GM12875 (cell line): ENCODE measurements at regions not wholly inside any gene's neighbourhood (a gene's known extent, or its start where the extent isn't known, plus 50 kb on each side); places are given as distances from the start of the nearest gene placed in this dataset.

Experiments
- H3K4me3 ChIP-seq: one replicate; pipeline ENCODE4 v1.5.1; 2011; ENCODE audit warnings: low read depth, low read length, control low read depth
- TF ChIP-seq, protein P1 (sequence below): IDR thresholded peaks from 2 replicates; pipeline ENCODE4 v1.5.1; 2011; ENCODE audit warnings: low read depth, mild to moderate bottlenecking, control low read depth, inconsistent platforms, low read length, moderate library complexity, borderline replicate concordance; ENCODE audit not compliant: insufficient read depth

DNA sequence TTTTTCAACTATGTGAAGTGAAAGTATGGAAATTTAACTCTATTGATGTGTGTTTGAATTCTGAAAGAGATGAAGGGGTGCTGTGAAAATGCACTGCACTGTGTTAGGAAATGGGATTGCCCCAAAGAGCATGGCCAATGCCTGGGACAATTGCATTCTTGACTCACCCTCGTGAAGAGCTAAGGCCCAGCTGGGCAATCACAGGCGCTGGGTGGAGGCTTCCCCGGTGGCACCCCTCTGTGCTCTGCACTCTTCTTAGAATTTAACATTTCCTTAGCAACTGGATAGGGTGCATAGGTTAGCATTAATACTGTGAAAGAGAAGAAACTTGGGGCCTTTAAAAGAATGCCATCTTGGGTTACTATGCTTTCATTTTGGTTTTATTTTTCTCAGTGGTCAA is 179.9 kb upstream of the GOLIM4 start:
- H3K4me3 ChIP-seq, result no peak overlapping the region
- TF ChIP-seq, protein P1, sequence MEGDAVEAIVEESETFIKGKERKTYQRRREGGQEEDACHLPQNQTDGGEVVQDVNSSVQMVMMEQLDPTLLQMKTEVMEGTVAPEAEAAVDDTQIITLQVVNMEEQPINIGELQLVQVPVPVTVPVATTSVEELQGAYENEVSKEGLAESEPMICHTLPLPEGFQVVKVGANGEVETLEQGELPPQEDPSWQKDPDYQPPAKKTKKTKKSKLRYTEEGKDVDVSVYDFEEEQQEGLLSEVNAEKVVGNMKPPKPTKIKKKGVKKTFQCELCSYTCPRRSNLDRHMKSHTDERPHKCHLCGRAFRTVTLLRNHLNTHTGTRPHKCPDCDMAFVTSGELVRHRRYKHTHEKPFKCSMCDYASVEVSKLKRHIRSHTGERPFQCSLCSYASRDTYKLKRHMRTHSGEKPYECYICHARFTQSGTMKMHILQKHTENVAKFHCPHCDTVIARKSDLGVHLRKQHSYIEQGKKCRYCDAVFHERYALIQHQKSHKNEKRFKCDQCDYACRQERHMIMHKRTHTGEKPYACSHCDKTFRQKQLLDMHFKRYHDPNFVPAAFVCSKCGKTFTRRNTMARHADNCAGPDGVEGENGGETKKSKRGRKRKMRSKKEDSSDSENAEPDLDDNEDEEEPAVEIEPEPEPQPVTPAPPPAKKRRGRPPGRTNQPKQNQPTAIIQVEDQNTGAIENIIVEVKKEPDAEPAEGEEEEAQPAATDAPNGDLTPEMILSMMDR, result no peak

DNA sequence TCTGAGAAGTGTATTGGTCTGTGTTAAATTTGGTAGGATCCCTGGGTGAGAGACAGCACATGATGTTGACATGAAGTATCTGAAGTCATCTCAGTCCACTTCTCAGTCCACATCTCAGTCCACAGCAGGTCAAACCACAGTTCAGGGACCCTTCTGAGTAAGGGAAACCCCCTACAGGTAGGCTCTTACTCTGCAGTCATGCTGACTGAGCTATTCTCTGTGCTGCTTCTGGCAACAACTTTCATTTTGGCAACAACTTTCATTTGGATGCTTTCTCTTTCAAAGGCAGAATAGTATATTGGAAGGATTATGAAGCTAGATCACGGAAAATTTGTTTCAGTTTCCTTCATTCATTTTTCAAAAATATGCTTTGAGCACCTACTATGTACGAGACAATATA is 178.2 kb upstream of the GOLIM4 start:
- TF ChIP-seq, protein P1, result 0 out of 2 replicates have a peak, but pooled peaks have one; percentile 18
- H3K4me3 ChIP-seq, result no peak overlapping the region

DNA sequence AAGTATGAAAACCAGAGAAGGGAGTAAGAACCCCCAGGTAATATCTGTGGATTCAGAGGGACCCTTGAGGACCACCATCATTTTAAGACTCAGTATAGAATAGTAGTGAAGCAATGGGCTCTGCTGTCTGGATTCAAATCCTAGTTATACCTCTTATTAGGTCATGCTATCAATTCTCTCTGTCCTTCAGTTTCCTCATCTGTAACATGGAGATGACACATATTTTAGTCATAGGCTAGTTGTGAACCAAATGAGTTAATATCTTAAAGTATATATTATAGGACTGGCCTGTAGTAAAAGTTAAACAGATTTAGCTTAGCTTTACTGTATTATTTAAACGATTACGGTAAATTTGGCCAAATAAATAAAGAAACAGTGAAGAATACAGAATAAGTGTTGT is 177.3 kb upstream of the GOLIM4 start:
- TF ChIP-seq, protein P1, result no peak
- no peak overlapping the region for H3K4me3 ChIP-seq

DNA sequence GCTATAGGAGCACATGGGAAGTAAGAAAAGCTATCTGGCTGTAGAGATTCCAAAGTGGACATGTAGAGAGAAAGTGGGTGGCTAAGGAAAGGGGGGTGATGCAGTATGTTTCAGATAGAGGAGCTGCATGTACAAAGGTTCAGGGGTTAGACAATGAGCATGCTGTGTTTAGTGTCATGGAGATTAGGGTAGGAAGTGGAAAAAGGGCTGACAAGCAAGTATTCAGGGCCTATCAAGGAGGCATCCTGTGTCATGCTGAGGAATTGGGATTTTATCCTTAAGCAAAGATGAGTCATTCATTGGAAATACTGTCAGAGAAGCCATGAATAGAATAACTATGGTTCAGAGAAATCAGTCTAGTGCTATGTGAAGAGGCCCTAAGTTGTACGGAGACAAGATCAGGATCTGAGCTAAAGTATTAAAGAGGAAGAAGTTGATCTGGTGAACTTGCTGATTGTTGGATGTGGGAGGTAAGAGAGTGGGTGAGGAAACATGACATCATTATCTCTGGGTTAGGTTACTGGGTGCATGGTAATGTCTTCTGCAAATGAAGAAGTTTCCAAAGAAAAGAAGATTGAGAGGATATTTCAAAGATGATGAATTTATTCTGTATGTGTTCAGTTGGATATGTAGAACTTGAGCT is 176.7 kb upstream of the GOLIM4 start:
- H3K4me3 ChIP-seq, result no peak overlapping the region

DNA sequence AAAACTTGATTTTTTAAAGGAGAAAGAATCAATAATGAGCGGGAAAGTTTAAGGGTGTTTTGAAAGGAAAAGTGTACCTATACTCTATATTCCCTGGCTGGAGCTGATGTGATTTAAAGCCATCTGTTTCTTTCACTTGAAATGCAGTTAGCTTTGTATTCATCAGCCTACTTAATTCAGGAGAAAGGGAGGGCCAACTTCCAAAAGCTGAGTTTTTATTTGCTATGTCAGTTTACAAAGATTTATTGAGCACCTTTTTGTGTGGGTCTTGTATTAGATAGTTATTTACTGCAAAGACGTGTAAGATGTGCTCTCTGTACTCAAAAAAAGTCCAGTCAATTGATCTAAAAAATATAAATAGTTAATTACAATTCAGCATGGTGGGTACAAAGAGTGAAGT is 176.2 kb upstream of the GOLIM4 start:
- TF ChIP-seq, protein P1, result no peak
- no peak overlapping the region for H3K4me3 ChIP-seq

More for the DNA sequence above, 176.7 kb upstream of the GOLIM4 start:
- TF ChIP-seq, protein P1, result no peak

DNA sequence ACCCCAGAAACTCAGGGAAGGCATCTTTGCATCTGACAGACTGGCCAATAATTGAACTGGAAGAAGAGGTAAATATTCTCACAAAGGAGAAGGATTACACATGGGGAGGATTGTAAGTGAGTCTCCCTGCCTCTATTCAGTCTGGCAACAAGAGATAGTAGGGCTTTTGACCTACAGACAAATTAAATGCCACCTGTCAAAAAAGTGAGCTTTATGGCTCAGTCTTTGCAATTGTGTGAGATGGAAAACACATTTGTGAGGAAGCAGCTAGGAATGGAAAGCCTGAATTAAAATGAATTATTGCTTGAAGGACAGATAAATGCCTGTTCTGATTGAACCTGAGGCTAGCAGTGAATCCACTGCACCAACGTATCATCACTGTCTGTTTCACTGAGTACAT is 173.3 kb upstream of the GOLIM4 start:
- TF ChIP-seq, protein P1, result no peak
- no peak overlapping the region for H3K4me3 ChIP-seq

DNA sequence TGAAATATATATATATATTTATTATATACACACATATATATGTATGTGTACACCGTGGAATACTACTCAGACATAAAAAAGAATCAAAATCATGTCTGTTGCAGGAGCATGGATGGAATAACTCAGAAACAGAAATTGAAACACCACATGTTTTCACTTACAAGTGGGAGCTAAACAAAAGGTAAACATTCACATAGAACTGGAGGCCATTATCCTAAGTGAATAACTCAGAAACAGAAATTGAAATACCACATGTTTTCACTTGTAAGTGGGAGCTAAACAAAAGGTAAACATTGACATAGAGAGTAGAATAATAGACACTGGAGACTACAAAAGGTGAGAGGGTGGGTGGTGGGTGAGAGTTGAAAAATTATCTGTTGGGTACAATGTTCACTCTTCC is 171.5 kb upstream of the GOLIM4 start:
- TF ChIP-seq, protein P1, result no peak
- H3K4me3 ChIP-seq, result no peak overlapping the region
